IMR-90 (cell line): ENCODE measurements at regions not wholly inside any gene's neighbourhood (a gene's known extent, or its start where the extent isn't known, plus 50 kb on each side); places are given as distances from the start of the nearest gene placed in this dataset.

ENCODE experiments used
- ATAC-seq: fragments of 200-7000 bp; cut with Tn5 transposase; 2 replicates; pipeline ENCODE4 v1.9.1; 2020; ENCODE audit warnings: low read depth, mild to moderate bottlenecking, moderate library complexity
- BruUV-seq: library from RNA; stranded (reverse); fragments of 400-500 nt; replicated peaks from 2 replicates; lab custom pipeline; 2021; lab: Mats Ljungman, UMichigan
- CTCF ChIA-PET: fragments of 300-600 bp; formaldehyde crosslinking; extraction: SDS; loops from one replicate; lab custom pipeline; 2021; ENCODE audit warnings: antibody characterized with exemption; lab: Yijun Ruan, JAX
- POLR2A ChIA-PET: fragments of 300-600 bp; sonication (Branson Sonifier 250); formaldehyde crosslinking; loops from one replicate; lab custom pipeline; 2022; ENCODE audit warnings: antibody characterized with exemption; ENCODE audit not compliant: unreplicated experiment; lab: Charles Lee
- DNase-seq: peaks from one replicate; pipeline ENCODE4 v3.0.0; 2013
- H2AFZ ChIP-seq: replicated peaks from 2 replicates; pipeline ENCODE3; 2013; ENCODE audit warnings: low read length, mild to moderate bottlenecking; ENCODE audit not compliant: poor library complexity
- H2AK5ac ChIP-seq: 2 replicates; pipeline ENCODE4 v1.6.1; 2013; ENCODE audit warnings: low read depth, low read length, inconsistent platforms
- H2AK9ac ChIP-seq: replicated peaks from 2 replicates; pipeline ENCODE3; 2013; ENCODE audit warnings: mild to moderate bottlenecking, low read depth, low read length, moderate library complexity; ENCODE audit not compliant: poor library complexity
- H2BK120ac ChIP-seq: 2 replicates; pipeline ENCODE4 v1.6.1; 2013; ENCODE audit warnings: low read depth, low read length, inconsistent platforms
- H2BK15ac ChIP-seq: 3 replicates; pipeline ENCODE4 v1.6.1; 2013; ENCODE audit warnings: low read depth, low read length, inconsistent platforms
- H2BK20ac ChIP-seq: 2 replicates; pipeline ENCODE4 v1.6.1; 2013; ENCODE audit warnings: low read depth, mild to moderate bottlenecking, inconsistent platforms, low read length, moderate library complexity
- H2BK5ac ChIP-seq: 2 replicates; pipeline ENCODE4 v1.6.1; 2013; ENCODE audit warnings: mild to moderate bottlenecking, low read depth, low read length, inconsistent platforms; ENCODE audit not compliant: poor library complexity, severe bottlenecking
- H3K14ac ChIP-seq: replicated peaks from 2 replicates; pipeline ENCODE4 v1.6.1; 2013; ENCODE audit warnings: low read depth, low read length, inconsistent platforms
- H3K18ac ChIP-seq: 2 replicates; pipeline ENCODE4 v1.6.1; 2013; ENCODE audit warnings: low read depth, low read length, control low read depth
- H3K23ac ChIP-seq: 2 replicates; pipeline ENCODE4 v1.6.1; 2013; ENCODE audit warnings: low read depth, low read length, inconsistent platforms
- H3K27ac ChIP-seq: 2 replicates; pipeline ENCODE4 v1.5.1; 2013; ENCODE audit warnings: mild to moderate bottlenecking, control low read depth, low read length; ENCODE audit not compliant: insufficient read depth
- H3K27me3 ChIP-seq: 2 replicates; pipeline ENCODE4 v1.6.1; 2013; ENCODE audit warnings: low read length; ENCODE audit not compliant: control insufficient read depth, insufficient read depth
- H3K36me3 ChIP-seq: 2 replicates; pipeline ENCODE4 v1.6.1; 2013; ENCODE audit warnings: low read length, mixed read lengths; ENCODE audit not compliant: control insufficient read depth, insufficient read depth
- H3K4ac ChIP-seq: 2 replicates; pipeline ENCODE4 v1.6.1; 2013; ENCODE audit warnings: low read depth, low read length, inconsistent platforms
- H3K4me1 ChIP-seq: 2 replicates; pipeline ENCODE4 v1.6.1; 2013; ENCODE audit warnings: low read length, mixed read lengths; ENCODE audit not compliant: control insufficient read depth, insufficient read depth
- H3K4me2 ChIP-seq: 2 replicates; pipeline ENCODE4 v1.6.1; 2013; ENCODE audit warnings: low read depth, mild to moderate bottlenecking, control low read depth, low read length, moderate library complexity
- H3K4me3 ChIP-seq: 2 replicates; pipeline ENCODE4 v1.5.1; 2013; ENCODE audit warnings: low read depth, mild to moderate bottlenecking, control low read depth, low read length, moderate library complexity; ENCODE audit not compliant: insufficient read depth
- H3K56ac ChIP-seq: 2 replicates; pipeline ENCODE4 v1.6.1; 2013; ENCODE audit warnings: low read length, inconsistent platforms; ENCODE audit not compliant: insufficient read depth; ENCODE audit errors: extremely low read depth
- H3K79me1 ChIP-seq, 2 experiments: 2 replicates each; pipeline ENCODE4 v1.6.1; 2013; ENCODE audit warnings: low read length in 2 of 2, inconsistent platforms in 1 of 2, low read depth in 1 of 2
- H3K9ac ChIP-seq: 2 replicates; pipeline ENCODE4 v1.6.1; 2013; ENCODE audit warnings: low read depth, low read length, control low read depth
- H3K9me1 ChIP-seq: 2 replicates; pipeline ENCODE4 v1.6.1; 2013; ENCODE audit warnings: low read length, inconsistent platforms; ENCODE audit not compliant: insufficient read depth
- H3K9me3 ChIP-seq: 2 replicates; pipeline ENCODE4 v1.6.1; 2013; ENCODE audit warnings: low read length; ENCODE audit not compliant: control insufficient read depth, insufficient read depth
- H4K20me1 ChIP-seq: 2 replicates; pipeline ENCODE4 v1.6.1; 2013; ENCODE audit warnings: low read length, inconsistent platforms; ENCODE audit not compliant: insufficient read depth
- H4K5ac ChIP-seq: 2 replicates; pipeline ENCODE4 v1.6.1; 2013; ENCODE audit warnings: mild to moderate bottlenecking, low read depth, low read length, control low read depth
- H4K8ac ChIP-seq, 2 experiments: 2 replicates each; pipeline ENCODE4 v1.6.1; 2013; ENCODE audit warnings: low read depth in 2 of 2, low read length in 2 of 2, control low read depth in 1 of 2, inconsistent platforms in 1 of 2
- H4K91ac ChIP-seq: 2 replicates; pipeline ENCODE4 v1.6.1; 2013; ENCODE audit warnings: low read depth, low read length, inconsistent platforms; ENCODE audit not compliant: insufficient read depth
- POLR2A ChIP-seq: IDR thresholded peaks from 2 replicates; pipeline ENCODE4 v1.6.1; 2012; ENCODE audit warnings: mild to moderate bottlenecking, low read depth, low read length
- RAD21 ChIP-seq: IDR thresholded peaks from 2 replicates; pipeline ENCODE4 v1.6.1; 2012; ENCODE audit warnings: low read length, improper control_type of control experiment
- RCOR1 ChIP-seq: IDR thresholded peaks from 2 replicates; pipeline ENCODE4 v1.6.1; 2012; ENCODE audit warnings: mild to moderate bottlenecking, low read length, improper control_type of control experiment; ENCODE audit not compliant: insufficient replicate concordance
- WGBS, 2 experiments: methylation state at CpG; one replicate each; pipeline versions ENCODE4 v1.1.5 to v1.1.7; 2013; ENCODE audit warnings: missing lambda C conversion rate in 2 of 2; ENCODE audit not compliant: insufficient read length in 1 of 2; ENCODE audit errors: extremely low coverage in 2 of 2; 5-methylcytosine and 5-hydroxymethylcytosine counted together
- dilution Hi-C: fragments of 300-500 bp; cut with HindIII; formaldehyde crosslinking; loops from one replicate; pipeline ENCODE4 v1.14.3; 2018; ENCODE audit warnings: low sequenced_read_pairs; ENCODE audit not compliant: unreplicated experiment
- in situ Hi-C: fragments of 300-500 bp; cut with MboI; formaldehyde crosslinking; loops from 3 replicates; pipeline ENCODE4 v1.14.3; 2019; ENCODE audit warnings: low sequenced_read_pairs, inconsistent platforms, mixed read lengths
- intact Hi-C: fragments of 100-400 bp; cut with micrococcal nuclease; formaldehyde crosslinking; loops from 2 replicates; pipeline ENCODE4 v1.10.0; 2022

- dilution Hi-C loops (no loop called here), intact Hi-C loops (no loop called here), in situ Hi-C loops (no loop called here)
- no CpG with 5 or more reads among the region's 1 CpG for WGBS, 2 experiments
- Histone ChIP-seq H3K4ac (no peak overlapping the region), H2AK9ac (no peak overlapping the region), H3K36me3 (no peaks in the 10 kb centered on the region), H3K18ac (no peak overlapping the region), H4K20me1 (no peaks in the 10 kb centered on the region), H3K9me1 (no peaks in the 10 kb centered on the region), H3K27me3 (peaks cover 30% of the 10 kb centered on the region), H3K23ac (no peak overlapping the region), H4K8ac (no peak overlapping the region), H3K9ac (no peak overlapping the region), H2BK15ac (no peak overlapping the region), H3K14ac (no peak overlapping the region), H3K4me2 (no peak overlapping the region), H3K9me3 (no peaks in the 10 kb centered on the region), H4K5ac (no peak overlapping the region), H3K4me1 (no peaks in the 10 kb centered on the region), H2BK5ac (no peak overlapping the region), H2BK120ac (no peak overlapping the region), H3K79me1 (no peaks in the 10 kb centered on the region), H4K91ac (no peak overlapping the region), H3K4me3 (no peak overlapping the region), H2AFZ (no peak overlapping the region), H2AK5ac (no peak overlapping the region), H3K27ac (no peak overlapping the region), H2BK20ac (no peak overlapping the region), H3K56ac (no peak overlapping the region)
- no TSS peak for BruUV-seq
- TF ChIP-seq RCOR1 (no peak), POLR2A (no peak), RAD21 (no peak)
- DNase-seq, result no peak
- ChIA-PET CTCF (no interaction called here), POLR2A (no interaction called here)
- ATAC-seq, result no peak
Measured at GRCh38 chr2:173803449-173803848, 161.7 kb downstream of the SP3 start.
